HG02588 (cell line): ENCODE measurements at regions not wholly inside any gene's neighbourhood (a gene's known extent, or its start where the extent isn't known, plus 50 kb on each side); places are given as distances from the start of the nearest gene placed in this dataset.
"Not testable (repeated sequence)": the region's sequence is repeated elsewhere in the genome, so short reads cannot be mapped to it uniquely, and the experiment has no call there.

Experiments
- ATAC-seq: cut with Tn5 transposase; IDR thresholded peaks from one replicate; pipeline ENCODE4 v1.9.1; 2021; ENCODE audit warnings: mild to moderate bottlenecking, moderate library complexity; ENCODE audit not compliant: unreplicated experiment

GRCh38 chr10:55183993-55184392 is 383.0 kb upstream of the PCDH15 start:
- no peak for ATAC-seq

GRCh38 chr10:55180357-55180756 is 379.3 kb upstream of the PCDH15 start:
- ATAC-seq: no peak

- ATAC-seq: no peak
Measured at GRCh38 chr10:55174419-55174818, 373.4 kb upstream of the PCDH15 start.

GRCh38 chr10:55169493-55169892 is 368.5 kb upstream of the PCDH15 start:
- ATAC-seq: no peak

GRCh38 chr10:55168343-55168742 is 367.3 kb upstream of the PCDH15 start:
- no peak for ATAC-seq

GRCh38 chr10:55163388-55163979 is 362.5 kb upstream of the PCDH15 start:
- ATAC-seq: no peak

GRCh38 chr10:55162321-55162720 is 361.3 kb upstream of the PCDH15 start:
- not testable (repeated sequence) for ATAC-seq

GRCh38 chr10:55160655-55161283 is 359.7 kb upstream of the PCDH15 start:
- ATAC-seq: no peak

GRCh38 chr10:55158633-55159032 is 357.6 kb upstream of the PCDH15 start:
- ATAC-seq: no peak

- no peak for ATAC-seq
Measured at GRCh38 chr10:55146032-55146431, 345.0 kb upstream of the PCDH15 start.

GRCh38 chr10:55144001-55144400 is 343.0 kb upstream of the PCDH15 start:
- no peak for ATAC-seq

- ATAC-seq: no peak
Measured at GRCh38 chr10:55141892-55142291, 340.9 kb upstream of the PCDH15 start.

- ATAC-seq: no peak
Measured at GRCh38 chr10:55137063-55137462, 336.0 kb upstream of the PCDH15 start.

GRCh38 chr10:55104738-55105137 is 303.7 kb upstream of the PCDH15 start:
- no peak for ATAC-seq

GRCh38 chr10:55098452-55098851 is 297.4 kb upstream of the PCDH15 start:
- no peak for ATAC-seq

GRCh38 chr10:55091691-55092328 is 290.8 kb upstream of the PCDH15 start:
- ATAC-seq: no peak

- no peak for ATAC-seq
Measured at GRCh38 chr10:55078121-55078520, 277.1 kb upstream of the PCDH15 start.

GRCh38 chr10:55065185-55065584 is 264.2 kb upstream of the PCDH15 start:
- no peak for ATAC-seq

GRCh38 chr10:55063811-55064210 is 262.8 kb upstream of the PCDH15 start:
- ATAC-seq: no peak

GRCh38 chr10:55062349-55062748 is 261.3 kb upstream of the PCDH15 start:
- no peak for ATAC-seq

- no peak for ATAC-seq
Measured at GRCh38 chr10:55058800-55059199, 257.8 kb upstream of the PCDH15 start.

GRCh38 chr10:55051515-55051914 is 250.5 kb upstream of the PCDH15 start:
- ATAC-seq: no peak
